B cell (primary cell): ENCODE measurements at regions not wholly inside any gene's neighbourhood (a gene's known extent, or its start where the extent isn't known, plus 50 kb on each side); places are given as distances from the start of the nearest gene placed in this dataset.

ENCODE experiments used
- EZH2 ChIP-seq: IDR thresholded peaks from 2 replicates; pipeline ENCODE4 v1.6.1; 2012; ENCODE audit warnings: borderline replicate concordance, low read depth, mild to moderate bottlenecking, moderate library complexity, low read length; ENCODE audit not compliant: insufficient read depth, poor library complexity, severe bottlenecking
- TF ChIP-seq, protein P1 (sequence below): fragments of 200-600 bp; IDR thresholded peaks from one replicate; pipeline ENCODE4 v1.8.0; 2022; ENCODE audit warnings: antibody characterized with exemption, mild to moderate bottlenecking

DNA sequence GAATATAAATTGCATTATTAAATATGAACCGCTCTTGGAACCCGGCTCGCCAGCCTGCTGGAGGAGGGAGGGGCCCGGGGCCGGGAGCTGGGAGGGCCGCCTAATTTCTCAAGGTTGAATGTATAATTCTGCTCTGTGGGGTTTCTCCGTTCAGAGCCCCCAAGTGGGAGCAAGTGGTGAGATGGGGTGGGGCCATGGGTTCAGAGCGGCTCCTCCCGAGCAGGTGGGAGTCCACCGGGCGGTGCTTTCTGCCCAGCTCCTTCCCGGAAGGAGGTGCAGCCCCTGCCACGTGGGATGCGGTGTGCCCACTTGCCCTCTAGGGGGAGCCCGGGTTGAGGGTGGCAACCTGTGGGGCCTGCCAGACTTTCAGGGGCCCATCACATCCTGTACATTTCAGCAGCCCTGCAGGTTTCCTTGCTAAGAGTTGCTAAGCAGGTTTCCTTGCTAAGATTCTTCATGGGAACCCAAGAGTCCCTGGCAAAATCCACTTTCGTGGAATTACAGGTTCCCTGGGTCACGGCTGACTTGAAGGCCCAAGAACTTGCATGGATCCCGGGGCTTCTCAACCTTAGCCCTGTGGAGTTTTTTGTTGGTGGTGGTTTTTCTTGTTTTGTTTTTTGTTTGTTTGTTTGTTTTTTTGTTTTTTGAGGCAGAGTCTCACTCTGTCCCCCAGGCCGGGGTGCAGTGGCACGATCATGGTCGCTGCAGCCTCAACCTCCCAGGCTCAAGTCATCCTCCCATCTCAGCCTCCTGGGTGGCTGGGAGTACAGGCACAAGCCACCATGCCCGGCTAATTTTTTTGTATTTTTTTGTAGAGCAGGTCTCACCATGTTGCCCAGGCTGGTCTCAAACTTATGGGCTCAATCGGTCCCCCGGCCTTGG is 196.7 kb upstream of the GSE1 start:
- TF ChIP-seq, protein P1, sequence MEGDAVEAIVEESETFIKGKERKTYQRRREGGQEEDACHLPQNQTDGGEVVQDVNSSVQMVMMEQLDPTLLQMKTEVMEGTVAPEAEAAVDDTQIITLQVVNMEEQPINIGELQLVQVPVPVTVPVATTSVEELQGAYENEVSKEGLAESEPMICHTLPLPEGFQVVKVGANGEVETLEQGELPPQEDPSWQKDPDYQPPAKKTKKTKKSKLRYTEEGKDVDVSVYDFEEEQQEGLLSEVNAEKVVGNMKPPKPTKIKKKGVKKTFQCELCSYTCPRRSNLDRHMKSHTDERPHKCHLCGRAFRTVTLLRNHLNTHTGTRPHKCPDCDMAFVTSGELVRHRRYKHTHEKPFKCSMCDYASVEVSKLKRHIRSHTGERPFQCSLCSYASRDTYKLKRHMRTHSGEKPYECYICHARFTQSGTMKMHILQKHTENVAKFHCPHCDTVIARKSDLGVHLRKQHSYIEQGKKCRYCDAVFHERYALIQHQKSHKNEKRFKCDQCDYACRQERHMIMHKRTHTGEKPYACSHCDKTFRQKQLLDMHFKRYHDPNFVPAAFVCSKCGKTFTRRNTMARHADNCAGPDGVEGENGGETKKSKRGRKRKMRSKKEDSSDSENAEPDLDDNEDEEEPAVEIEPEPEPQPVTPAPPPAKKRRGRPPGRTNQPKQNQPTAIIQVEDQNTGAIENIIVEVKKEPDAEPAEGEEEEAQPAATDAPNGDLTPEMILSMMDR, result peak; percentile 77
- TF ChIP-seq EZH2, result no peak
